ENCODE measurements at regions not wholly inside any gene's neighbourhood (a gene's known extent, or its start where the extent isn't known, plus 50 kb on each side); places are given as distances from the start of the nearest gene placed in this dataset.

- no peak for DNase-seq
Observed at GRCh38 chr2:226153553-226153952, 646.1 kb downstream of the IRS1 start.

- no peak for DNase-seq
Observed at GRCh38 chr2:226151157-226151556, 648.5 kb downstream of the IRS1 start.

- no peak for DNase-seq
Observed at GRCh38 chr2:226143091-226143490, 656.5 kb downstream of the IRS1 start.

- DNase-seq: no peak
Observed at GRCh38 chr2:226142463-226142862, 657.2 kb downstream of the IRS1 start.

GRCh38 chr2:226140594-226140993 is 659.0 kb downstream of the IRS1 start:
- no peak for DNase-seq

- DNase-seq: no peak
Observed at GRCh38 chr2:226139759-226140158, 659.9 kb downstream of the IRS1 start.

- DNase-seq: no peak
Observed at GRCh38 chr2:226137201-226137811, 662.3 kb downstream of the IRS1 start.

- DNase-seq: no peak
Observed at GRCh38 chr2:226136739-226137138, 662.9 kb downstream of the IRS1 start.

- DNase-seq: no peak
Observed at GRCh38 chr2:226135861-226136548, 663.6 kb downstream of the IRS1 start.

- no peak for DNase-seq
Observed at GRCh38 chr2:226132323-226133215, 667.1 kb downstream of the IRS1 start.

- no peak for DNase-seq
Observed at GRCh38 chr2:226131299-226131784, 668.3 kb downstream of the IRS1 start.

GRCh38 chr2:226130192-226130591 is 669.4 kb downstream of the IRS1 start:
- DNase-seq: no peak

GRCh38 chr2:226127682-226128081 is 671.9 kb downstream of the IRS1 start:
- DNase-seq: no peak

- no peak for DNase-seq
Observed at GRCh38 chr2:226126104-226126503, 673.5 kb downstream of the IRS1 start.

- no peak for DNase-seq
Observed at GRCh38 chr2:226125176-226125883, 674.3 kb downstream of the IRS1 start.

- no peak for DNase-seq
Observed at GRCh38 chr2:226124548-226125011, 675.0 kb downstream of the IRS1 start.

- no peak for DNase-seq
Observed at GRCh38 chr2:226123300-226123699, 676.3 kb downstream of the IRS1 start.

GRCh38 chr2:226122041-226122440 is 677.6 kb downstream of the IRS1 start:
- no peak for DNase-seq

- no peak for DNase-seq
Observed at GRCh38 chr2:226121046-226121738, 678.4 kb downstream of the IRS1 start.

- DNase-seq: no peak
Observed at GRCh38 chr2:226118471-226119429, 680.9 kb downstream of the IRS1 start.

GRCh38 chr2:226117510-226118065 is 682.0 kb downstream of the IRS1 start:
- DNase-seq: no peak
